ENCODE measurements at regions not wholly inside any gene's neighbourhood (a gene's known extent, or its start where the extent isn't known, plus 50 kb on each side); places are given as distances from the start of the nearest gene placed in this dataset.

- FAIRE-seq (no peak), DNase-seq (ENCODE audit: insufficient read length, low spot score) (no peak)
- TF ChIP-seq TAF1 (IDR thresholded peaks at IDR 0.05; ENCODE audit: low read depth, low read length) (no peak), SPI1 (IDR thresholded peaks at IDR 0.05; ENCODE audit: low read depth, low read length) (no peak), POLR2A (IDR thresholded peaks at IDR 0.05; ENCODE audit: low read depth, low read length) (no peak), POLR2AphosphoS5 (IDR thresholded peaks at IDR 0.05; ENCODE audit: low read depth, low read length) (no peak), PAX5 (IDR thresholded peaks at IDR 0.05; ENCODE audit: insufficient read depth, low read length, severe bottlenecking) (no peak), POU2F2 (IDR thresholded peaks at IDR 0.05; ENCODE audit: low read depth, low read length) (no peak)
These were observed 356.5 kb upstream of the IL12A start for GRCh38 chr3:159632128-159632527.

DNA sequence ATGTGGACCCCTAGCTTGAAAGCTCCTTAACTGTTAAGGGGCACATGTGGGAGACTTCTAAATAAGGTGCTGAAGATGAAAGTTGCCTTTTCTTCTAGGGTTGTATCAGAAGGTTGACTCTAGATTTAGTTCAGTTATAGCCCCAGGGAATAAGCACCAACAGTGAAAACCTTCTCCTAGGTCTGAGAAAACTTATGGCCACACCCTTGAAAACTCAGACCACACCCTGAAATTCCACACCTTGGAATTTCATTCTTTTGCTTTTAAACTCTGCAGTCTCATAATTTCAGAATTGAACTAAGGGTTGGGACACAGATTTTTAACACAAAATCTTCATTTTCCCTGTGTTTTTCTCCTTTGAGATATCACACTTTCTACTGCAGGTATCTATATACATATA is 355.8 kb upstream of the IL12A start:
- no peak for TF ChIP-seq PAX5 (IDR thresholded peaks at IDR 0.05; ENCODE audit: insufficient read depth, low read length, severe bottlenecking)
- no peak for TF ChIP-seq POLR2A (IDR thresholded peaks at IDR 0.05; ENCODE audit: low read depth, low read length)
- TF ChIP-seq POU2F2 (IDR thresholded peaks at IDR 0.05; ENCODE audit: low read depth, low read length): no peak
- no peak for TF ChIP-seq TAF1 (IDR thresholded peaks at IDR 0.05; ENCODE audit: low read depth, low read length)
- TF ChIP-seq SPI1 (IDR thresholded peaks at IDR 0.05; ENCODE audit: low read depth, low read length): no peak
- TF ChIP-seq POLR2AphosphoS5 (IDR thresholded peaks at IDR 0.05; ENCODE audit: low read depth, low read length): no peak
- FAIRE-seq (no peak), DNase-seq (ENCODE audit: insufficient read length, low spot score) (no peak)

GRCh38 chr3:159634483-159634882 is 354.2 kb upstream of the IL12A start:
- FAIRE-seq (no peak), DNase-seq (ENCODE audit: insufficient read length, low spot score) (no peak)
- no peak for TF ChIP-seq POU2F2 (IDR thresholded peaks at IDR 0.05; ENCODE audit: low read depth, low read length)
- TF ChIP-seq PAX5 (IDR thresholded peaks at IDR 0.05; ENCODE audit: insufficient read depth, low read length, severe bottlenecking): no peak
- no peak for TF ChIP-seq TAF1 (IDR thresholded peaks at IDR 0.05; ENCODE audit: low read depth, low read length)
- TF ChIP-seq SPI1 (IDR thresholded peaks at IDR 0.05; ENCODE audit: low read depth, low read length): no peak
- TF ChIP-seq POLR2A (IDR thresholded peaks at IDR 0.05; ENCODE audit: low read depth, low read length): no peak
- TF ChIP-seq POLR2AphosphoS5 (IDR thresholded peaks at IDR 0.05; ENCODE audit: low read depth, low read length): no peak

GRCh38 chr3:159635047-159635641 is 353.5 kb upstream of the IL12A start:
- DNase-seq (ENCODE audit: insufficient read length, low spot score) (no peak), FAIRE-seq (no peak)
- TF ChIP-seq SPI1 (IDR thresholded peaks at IDR 0.05; ENCODE audit: low read depth, low read length) (no peak), TAF1 (IDR thresholded peaks at IDR 0.05; ENCODE audit: low read depth, low read length) (no peak), PAX5 (IDR thresholded peaks at IDR 0.05; ENCODE audit: insufficient read depth, low read length, severe bottlenecking) (no peak), POLR2AphosphoS5 (IDR thresholded peaks at IDR 0.05; ENCODE audit: low read depth, low read length) (no peak), POU2F2 (IDR thresholded peaks at IDR 0.05; ENCODE audit: low read depth, low read length) (no peak), POLR2A (IDR thresholded peaks at IDR 0.05; ENCODE audit: low read depth, low read length) (no peak)

DNA sequence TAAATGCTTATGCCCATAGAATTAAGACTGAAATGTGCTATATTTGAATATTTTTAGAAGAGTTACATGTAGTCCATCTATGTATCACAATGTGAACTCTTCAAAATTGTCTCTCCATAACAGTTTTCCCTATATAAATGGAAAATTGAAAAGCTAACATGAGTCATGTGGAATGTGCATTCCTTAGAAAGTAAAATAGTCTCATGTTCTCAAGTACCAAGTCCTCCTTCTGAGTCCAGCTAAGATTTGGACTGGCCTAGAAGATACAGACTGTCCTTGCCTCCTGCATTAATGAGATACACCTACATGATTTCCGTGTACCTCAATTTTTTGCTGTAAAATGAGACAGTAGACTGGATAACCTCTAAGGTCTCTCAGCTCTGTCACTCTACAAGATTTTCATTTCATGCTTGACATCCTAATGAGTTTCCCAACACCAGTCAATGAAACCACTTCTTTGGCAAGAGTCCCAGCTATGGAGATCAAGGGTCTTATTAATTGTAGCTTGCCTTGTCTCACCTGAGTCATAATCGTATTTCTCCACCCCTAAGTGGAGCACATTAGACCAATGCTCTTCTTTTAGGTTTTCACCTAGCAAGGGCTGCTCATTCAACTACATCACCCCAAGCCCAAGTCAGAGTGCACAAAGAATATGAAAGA is 350.6 kb upstream of the IL12A start:
- no peak for TF ChIP-seq PAX5 (IDR thresholded peaks at IDR 0.05; ENCODE audit: insufficient read depth, low read length, severe bottlenecking)
- TF ChIP-seq POLR2AphosphoS5 (IDR thresholded peaks at IDR 0.05; ENCODE audit: low read depth, low read length): no peak
- TF ChIP-seq TAF1 (IDR thresholded peaks at IDR 0.05; ENCODE audit: low read depth, low read length): no peak
- no peak for TF ChIP-seq SPI1 (IDR thresholded peaks at IDR 0.05; ENCODE audit: low read depth, low read length)
- TF ChIP-seq POLR2A (IDR thresholded peaks at IDR 0.05; ENCODE audit: low read depth, low read length): no peak
- no peak for TF ChIP-seq POU2F2 (IDR thresholded peaks at IDR 0.05; ENCODE audit: low read depth, low read length)
- DNase-seq (ENCODE audit: insufficient read length, low spot score) (no peak), FAIRE-seq (no peak)

- no peak for DNase-seq (ENCODE audit: insufficient read length, low spot score)
- no peak for TF ChIP-seq SPI1 (IDR thresholded peaks at IDR 0.05; ENCODE audit: low read depth, low read length)
- no peak for FAIRE-seq
These were observed 348.4 kb upstream of the IL12A start for GRCh38 chr3:159640225-159640624.

GRCh38 chr3:159643406-159643805 is 345.2 kb upstream of the IL12A start:
- FAIRE-seq (no peak), DNase-seq (ENCODE audit: insufficient read length, low spot score) (no peak)
- TF ChIP-seq PAX5 (IDR thresholded peaks at IDR 0.05; ENCODE audit: insufficient read depth, low read length, severe bottlenecking) (no peak), POU2F2 (IDR thresholded peaks at IDR 0.05; ENCODE audit: low read depth, low read length) (no peak), SPI1 (IDR thresholded peaks at IDR 0.05; ENCODE audit: low read depth, low read length) (no peak), TAF1 (IDR thresholded peaks at IDR 0.05; ENCODE audit: low read depth, low read length) (no peak), POLR2AphosphoS5 (IDR thresholded peaks at IDR 0.05; ENCODE audit: low read depth, low read length) (no peak), POLR2A (IDR thresholded peaks at IDR 0.05; ENCODE audit: low read depth, low read length) (no peak)

- no peak for TF ChIP-seq POU2F2 (IDR thresholded peaks at IDR 0.05; ENCODE audit: low read depth, low read length)
- no peak for TF ChIP-seq POLR2AphosphoS5 (IDR thresholded peaks at IDR 0.05; ENCODE audit: low read depth, low read length)
- TF ChIP-seq POLR2A (IDR thresholded peaks at IDR 0.05; ENCODE audit: low read depth, low read length): no peak
- no peak for TF ChIP-seq PAX5 (IDR thresholded peaks at IDR 0.05; ENCODE audit: insufficient read depth, low read length, severe bottlenecking)
- TF ChIP-seq SPI1 (IDR thresholded peaks at IDR 0.05; ENCODE audit: low read depth, low read length): no peak
- no peak for TF ChIP-seq TAF1 (IDR thresholded peaks at IDR 0.05; ENCODE audit: low read depth, low read length)
- FAIRE-seq (no peak), DNase-seq (ENCODE audit: insufficient read length, low spot score) (no peak)
These were observed 342.8 kb upstream of the IL12A start for GRCh38 chr3:159645874-159646273.

DNA sequence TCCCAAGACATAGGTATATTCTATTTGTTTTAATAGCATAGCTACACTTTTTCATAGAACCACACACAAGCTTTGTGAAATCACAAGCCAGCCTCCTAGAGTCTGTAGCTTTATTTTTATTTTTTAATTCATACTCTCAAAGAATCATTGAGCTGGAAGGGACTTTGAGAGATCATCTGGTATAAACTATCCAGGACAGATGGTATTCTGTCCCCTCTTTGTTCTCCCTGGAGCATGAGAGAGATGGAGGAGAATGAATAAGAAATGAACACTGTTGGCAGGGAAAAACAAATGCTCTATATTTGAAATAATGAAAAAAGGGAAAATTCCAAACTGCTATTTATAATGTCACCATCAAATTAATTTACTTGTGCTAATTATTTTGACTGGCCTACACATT is 338.7 kb upstream of the IL12A start:
- TF ChIP-seq POLR2A (IDR thresholded peaks at IDR 0.05; ENCODE audit: low read depth, low read length) (no peak), SPI1 (IDR thresholded peaks at IDR 0.05; ENCODE audit: low read depth, low read length) (no peak), TAF1 (IDR thresholded peaks at IDR 0.05; ENCODE audit: low read depth, low read length) (no peak)
- FAIRE-seq (no peak), DNase-seq (ENCODE audit: insufficient read length, low spot score) (no peak)

DNA sequence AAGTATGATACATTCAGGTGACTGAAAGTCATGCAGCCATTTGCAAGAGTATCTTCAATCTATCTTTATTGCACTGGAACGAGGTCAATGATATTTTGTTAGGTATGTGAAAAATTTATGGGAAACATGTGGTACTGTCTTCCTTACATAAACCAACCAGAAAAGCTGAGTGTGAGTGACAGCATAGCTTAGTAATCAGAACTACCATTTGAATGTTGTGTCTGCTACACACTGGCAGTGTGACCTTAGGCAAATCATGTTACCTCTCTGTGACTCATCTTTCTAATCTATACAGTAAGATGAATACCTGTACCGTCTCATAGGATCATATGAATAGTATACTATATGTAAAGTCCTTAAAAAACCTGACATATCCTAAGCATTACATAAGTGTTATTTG is 337.9 kb upstream of the IL12A start:
- FAIRE-seq: no peak
- no peak for DNase-seq (ENCODE audit: insufficient read length, low spot score)
- TF ChIP-seq POLR2AphosphoS5 (IDR thresholded peaks at IDR 0.05; ENCODE audit: low read depth, low read length) (no peak), POU2F2 (IDR thresholded peaks at IDR 0.05; ENCODE audit: low read depth, low read length) (no peak), SPI1 (IDR thresholded peaks at IDR 0.05; ENCODE audit: low read depth, low read length) (no peak), TAF1 (IDR thresholded peaks at IDR 0.05; ENCODE audit: low read depth, low read length) (no peak), PAX5 (IDR thresholded peaks at IDR 0.05; ENCODE audit: insufficient read depth, low read length, severe bottlenecking) (no peak), POLR2A (IDR thresholded peaks at IDR 0.05; ENCODE audit: low read depth, low read length) (no peak)
